HCT116 (cell line): ENCODE measurements at regions not wholly inside any gene's neighbourhood (a gene's known extent, or its start where the extent isn't known, plus 50 kb on each side); places are given as distances from the start of the nearest gene placed in this dataset.

ENCODE experiments used
- ATAC-seq: fragments of 200-7000 bp; cut with Tn5 transposase; 2 replicates; pipeline ENCODE4 v1.9.1; 2020; ENCODE audit warnings: mild to moderate bottlenecking, moderate library complexity
- BruUV-seq: library from RNA; stranded (reverse); fragments of 400-500 nt; replicated peaks from 2 replicates; lab custom pipeline; 2021; lab: Mats Ljungman, UMichigan
- CTCF ChIA-PET: fragments of 300-600 bp; sonication (Branson Sonifier 250); formaldehyde crosslinking; loops from one replicate; lab custom pipeline; 2021; ENCODE audit warnings: antibody characterized with exemption; lab: Charles Lee
- POLR2A ChIA-PET: fragments of 300-600, 350-600 bp; sonication (Branson Sonifier 250); formaldehyde crosslinking; loops from one replicate; lab custom pipeline; 2021; ENCODE audit warnings: antibody characterized with exemption; lab: Charles Lee
- RAD21 ChIA-PET, 2 experiments: fragments of 300-600 bp; sonication (Branson Sonifier 250); formaldehyde crosslinking; loops; one replicate each; lab custom pipeline; 2023; ENCODE audit warnings: low total read pairs in 2 of 2; ENCODE audit not compliant: uncharacterized antibody in 2 of 2, unreplicated experiment in 2 of 2, low non-redundant PET in 1 of 2; lab: Charles Lee
- DNase-seq: peaks from one replicate; pipeline ENCODE4 v3.0.0-alpha.2; 2010; ENCODE audit warnings: low read depth, low spot score
- H2AFZ ChIP-seq: fragments of 200-600 bp; shearing (Covaris generic), sonication (generic); 2 replicates; pipeline ENCODE4 v1.6.1; 2017; ENCODE audit warnings: low read depth, mixed run types, mixed read lengths, antibody characterized with exemption, low read length; ENCODE audit not compliant: poor library complexity, severe bottlenecking
- H3K27ac ChIP-seq: 2 replicates; pipeline ENCODE4 v1.5.1; 2012; ENCODE audit warnings: low read depth, low read length
- H3K27me3 ChIP-seq: fragments of 200-600 bp; sonication (generic); 2 replicates; pipeline ENCODE4 v1.6.1; 2016; ENCODE audit warnings: mixed run types, low read length, mixed read lengths; ENCODE audit not compliant: insufficient read depth
- H3K36me3 ChIP-seq, 2 experiments: fragments of 200-500 bp in 1 of 2; fragments of 200-600 bp in 1 of 2; sonication (Bioruptor generic) in 1 of 2; sonication (generic) in 1 of 2; 2 replicates each; pipeline versions ENCODE4 v1.5.1 to v1.6.1; 2014 to 2016; ENCODE audit warnings: low read length in 2 of 2, inconsistent platforms in 1 of 2, mixed read lengths in 1 of 2, mixed run types in 1 of 2; ENCODE audit not compliant: insufficient read depth in 2 of 2, control insufficient read depth in 1 of 2
- H3K4me1 ChIP-seq, 2 experiments: fragments of 200-600 bp in 1 of 2; sonication (generic) in 1 of 2; 2 replicates each; pipeline versions ENCODE4 v1.5.1 to v1.6.1; 2012 to 2017; ENCODE audit warnings: low read length in 2 of 2, inconsistent platforms in 1 of 2, mild to moderate bottlenecking in 1 of 2, mixed read lengths in 1 of 2, mixed run types in 1 of 2, moderate library complexity in 1 of 2; ENCODE audit not compliant: insufficient read depth in 2 of 2, control insufficient read depth in 1 of 2
- H3K4me2 ChIP-seq: fragments of 200-600 bp; sonication (generic); 2 replicates; pipeline ENCODE4 v1.6.1; 2017; ENCODE audit warnings: mixed run types, low read length, mixed read lengths
- H3K4me3 ChIP-seq, 2 experiments: fragments of 200-600 bp in 1 of 2; sonication (generic) in 1 of 2; replicated peaks in 1 of 2; 2 replicates each; pipeline ENCODE4 v1.5.1; 2011 to 2016; ENCODE audit warnings: low read length in 2 of 2, control low read depth in 1 of 2, low read depth in 1 of 2, mild to moderate bottlenecking in 1 of 2, mixed read lengths in 1 of 2, mixed run types in 1 of 2
- H3K79me2 ChIP-seq: fragments of 200-600 bp; sonication (generic); 2 replicates; pipeline ENCODE4 v1.6.1; 2017; ENCODE audit warnings: mild to moderate bottlenecking, mixed run types, low read length, moderate library complexity, mixed read lengths; ENCODE audit not compliant: insufficient read depth
- H3K9ac ChIP-seq: fragments of 200-600 bp; sonication (generic); 2 replicates; pipeline ENCODE4 v1.6.1; 2016; ENCODE audit warnings: low read length, mixed read lengths
- H3K9me2 ChIP-seq: fragments of 200-600 bp; sonication (generic), shearing (Covaris generic); 2 replicates; pipeline ENCODE4 v1.6.1; 2017; ENCODE audit warnings: mixed run types, mild to moderate bottlenecking, moderate library complexity; ENCODE audit not compliant: insufficient read depth
- H3K9me3 ChIP-seq, 2 experiments: fragments of 200-500 bp in 1 of 2; fragments of 200-600 bp in 1 of 2; sonication (Bioruptor generic) in 1 of 2; sonication (generic) in 1 of 2; 2 replicates each; pipeline ENCODE4 v1.6.1; 2014 to 2017; ENCODE audit warnings: low read length in 2 of 2, mixed read lengths in 2 of 2, inconsistent platforms in 1 of 2, low read depth in 1 of 2, mild to moderate bottlenecking in 1 of 2, mixed run types in 1 of 2, moderate library complexity in 1 of 2; ENCODE audit not compliant: control insufficient read depth in 1 of 2, insufficient read depth in 1 of 2
- H4K20me1 ChIP-seq: fragments of 200-600 bp; sonication (generic), shearing (Covaris generic); 2 replicates; pipeline ENCODE4 v1.6.1; 2017; ENCODE audit warnings: mixed run types, mild to moderate bottlenecking, moderate library complexity; ENCODE audit not compliant: insufficient read depth
- ATF3 ChIP-seq: IDR thresholded peaks from 2 replicates; pipeline ENCODE4 v1.6.1; 2012
- CEBPB ChIP-seq: IDR thresholded peaks from 2 replicates; pipeline ENCODE4 v1.6.1; 2012; ENCODE audit warnings: low read depth
- EGR1 ChIP-seq: IDR thresholded peaks from 2 replicates; pipeline ENCODE4 v1.6.1; 2012; ENCODE audit warnings: low read depth
- ELF1 ChIP-seq: IDR thresholded peaks from 2 replicates; pipeline ENCODE4 v1.6.1; 2012; ENCODE audit warnings: low read depth, borderline replicate concordance
- EZH2 ChIP-seq: fragments of 200-600 bp; sonication (generic); IDR thresholded peaks from 2 replicates; pipeline ENCODE4 v1.6.1; 2017; ENCODE audit warnings: antibody characterized with exemption, mixed run types
- EZH2phosphoT487 ChIP-seq: fragments of 200-600 bp; IDR thresholded peaks from 2 replicates; pipeline ENCODE4 v1.6.1; 2018; ENCODE audit warnings: antibody characterized with exemption, borderline replicate concordance
- POLR2AphosphoS5 ChIP-seq: IDR thresholded peaks from 2 replicates; pipeline ENCODE4 v1.6.1; 2011; ENCODE audit warnings: mild to moderate bottlenecking, low read depth, low read length, moderate library complexity
- REST ChIP-seq: IDR thresholded peaks from 2 replicates; pipeline ENCODE4 v1.6.1; 2012; ENCODE audit warnings: low read depth
- SIN3A ChIP-seq: IDR thresholded peaks from 2 replicates; pipeline ENCODE4 v1.6.1; 2012; ENCODE audit warnings: low read depth
- SRF ChIP-seq: IDR thresholded peaks from 2 replicates; pipeline ENCODE4 v1.6.1; 2012; ENCODE audit warnings: low read depth
- ZNF274 ChIP-seq: fragments of 200-500 bp; sonication (Bioruptor generic); IDR thresholded peaks from 2 replicates; pipeline ENCODE4 v1.6.1; 2014; ENCODE audit warnings: mild to moderate bottlenecking, low read depth, low read length, inconsistent platforms
- intact Hi-C: fragments of 100-400 bp; cut with micrococcal nuclease; formaldehyde crosslinking; loops from 2 replicates; pipeline ENCODE4 v1.10.0; 2022
- TF ChIP-seq, protein P1 (sequence below): IDR thresholded peaks from 2 replicates; pipeline ENCODE4 v1.6.1; 2012
- TF ChIP-seq, protein P2 (sequence below): IDR thresholded peaks from 2 replicates; pipeline ENCODE4 v1.6.1; 2011; ENCODE audit warnings: mild to moderate bottlenecking, low read length, moderate library complexity; ENCODE audit not compliant: insufficient replicate concordance; ENCODE audit errors: extremely low read depth

- H3K9me3 ChIP-seq = peaks cover 0 to 3% of the 10 kb centered on the region in 2 experiments; a peak in 1 of 4 replicates
- H4K20me1 ChIP-seq = no peaks in the 10 kb centered on the region
- H3K4me3 ChIP-seq = no peak overlapping the region
- H3K4me2 ChIP-seq = no peak overlapping the region
- BruUV-seq = no TSS peak
- H3K4me1 ChIP-seq = peaks cover 17 to 21% of the 10 kb centered on the region in 2 experiments
- H3K36me3 ChIP-seq = no peaks in the 10 kb centered on the region
- CTCF ChIA-PET = no interaction called here
- POLR2A ChIA-PET = no interaction called here
- H3K79me2 ChIP-seq = no peaks in the 10 kb centered on the region
- no peaks in the 10 kb centered on the region for H3K9me2 ChIP-seq
- no peak for DNase-seq
- RAD21 ChIA-PET = no interaction called here
- no peak overlapping the region for H3K27ac ChIP-seq
- no peak for TF ChIP-seq CEBPB
- no peak for TF ChIP-seq EZH2phosphoT487
- TF ChIP-seq REST = no peak
- TF ChIP-seq SIN3A = no peak
- no peak for TF ChIP-seq SRF
- TF ChIP-seq, protein P1, sequence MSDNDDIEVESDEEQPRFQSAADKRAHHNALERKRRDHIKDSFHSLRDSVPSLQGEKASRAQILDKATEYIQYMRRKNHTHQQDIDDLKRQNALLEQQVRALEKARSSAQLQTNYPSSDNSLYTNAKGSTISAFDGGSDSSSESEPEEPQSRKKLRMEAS = no peak
- no peak for TF ChIP-seq POLR2AphosphoS5
- no peak for TF ChIP-seq ELF1
- TF ChIP-seq ZNF274 = no peak
- TF ChIP-seq, protein P2, sequence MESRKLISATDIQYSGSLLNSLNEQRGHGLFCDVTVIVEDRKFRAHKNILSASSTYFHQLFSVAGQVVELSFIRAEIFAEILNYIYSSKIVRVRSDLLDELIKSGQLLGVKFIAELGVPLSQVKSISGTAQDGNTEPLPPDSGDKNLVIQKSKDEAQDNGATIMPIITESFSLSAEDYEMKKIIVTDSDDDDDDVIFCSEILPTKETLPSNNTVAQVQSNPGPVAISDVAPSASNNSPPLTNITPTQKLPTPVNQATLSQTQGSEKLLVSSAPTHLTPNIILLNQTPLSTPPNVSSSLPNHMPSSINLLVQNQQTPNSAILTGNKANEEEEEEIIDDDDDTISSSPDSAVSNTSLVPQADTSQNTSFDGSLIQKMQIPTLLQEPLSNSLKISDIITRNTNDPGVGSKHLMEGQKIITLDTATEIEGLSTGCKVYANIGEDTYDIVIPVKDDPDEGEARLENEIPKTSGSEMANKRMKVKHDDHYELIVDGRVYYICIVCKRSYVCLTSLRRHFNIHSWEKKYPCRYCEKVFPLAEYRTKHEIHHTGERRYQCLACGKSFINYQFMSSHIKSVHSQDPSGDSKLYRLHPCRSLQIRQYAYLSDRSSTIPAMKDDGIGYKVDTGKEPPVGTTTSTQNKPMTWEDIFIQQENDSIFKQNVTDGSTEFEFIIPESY = no peak
- no peak for TF ChIP-seq ATF3
- no peak for TF ChIP-seq EGR1
- TF ChIP-seq EZH2 = no peak
- H3K9ac ChIP-seq = no peak overlapping the region
- no peaks in the 10 kb centered on the region for H3K27me3 ChIP-seq
- no peak for ATAC-seq
- intact Hi-C loops = no loop called here
- H2AFZ ChIP-seq = no peak overlapping the region
These were observed 69.5 kb downstream of the XCL2 start for GRCh38 chr1:168474322-168474721.
